Nephron (organoid): ENCODE measurements at regions not wholly inside any gene's neighbourhood (a gene's known extent, or its start where the extent isn't known, plus 50 kb on each side); places are given as distances from the start of the nearest gene placed in this dataset.
"Not testable (repeated sequence)": the region's sequence is repeated elsewhere in the genome, so short reads cannot be mapped to it uniquely, and the experiment has no call there.

Experiments used
- H3K27ac Mint-ChIP-seq, 3 experiments: 2 replicates each; pipeline ENCODE4 v1.8.0; 2020; ENCODE audit warnings: mixed read lengths in 3 of 3, mild to moderate bottlenecking in 2 of 3, moderate library complexity in 1 of 3
- H3K27me3 Mint-ChIP-seq: 2 replicates; pipeline ENCODE4 v1.8.0; 2021; ENCODE audit warnings: low read depth, mild to moderate bottlenecking, moderate library complexity, mixed read lengths
- H3K36me3 Mint-ChIP-seq: 2 replicates; pipeline ENCODE4 v1.8.0; 2020; ENCODE audit warnings: low read depth, mixed read lengths
- H3K4me1 Mint-ChIP-seq: 2 replicates; pipeline ENCODE4 v1.8.0; 2020; ENCODE audit warnings: mixed read lengths
- H3K4me3 Mint-ChIP-seq, 3 experiments: 2 replicates each; pipeline ENCODE4 v1.8.0; 2020; ENCODE audit warnings: mild to moderate bottlenecking in 3 of 3, mixed read lengths in 3 of 3, moderate library complexity in 2 of 3
- H3K9me3 Mint-ChIP-seq: 2 replicates; pipeline ENCODE4 v1.8.0; 2020; ENCODE audit warnings: mixed read lengths
- TF ChIP-seq, protein P1 (sequence below), 3 experiments: fragments of 200-600 bp; sonication (generic); IDR thresholded peaks; one replicate each; pipeline ENCODE4 v1.5.0; 2021; ENCODE audit warnings: antibody characterized with exemption in 3 of 3; ENCODE audit not compliant: unreplicated experiment in 3 of 3

DNA sequence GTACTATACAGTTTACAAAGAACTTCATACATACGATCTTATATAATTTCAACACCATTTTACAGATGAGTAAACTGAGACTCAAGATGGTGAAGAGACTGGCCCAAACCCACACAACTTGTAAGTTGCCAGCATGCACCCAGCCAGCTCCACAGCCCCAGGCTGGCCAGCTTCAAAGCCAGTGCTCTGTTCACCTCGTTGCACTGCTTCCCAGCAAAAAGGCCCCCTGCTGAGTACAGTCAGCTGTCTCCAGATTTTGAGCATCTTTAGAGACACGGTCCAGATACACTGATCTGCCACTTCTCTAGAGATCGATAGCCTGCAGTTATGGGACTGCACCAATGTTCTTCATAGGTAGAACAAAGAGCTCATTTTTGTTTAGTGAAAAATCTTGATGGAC, 257.2 kb upstream of the CHAC2 start:
- Mint-ChIP-seq H3K27me3 (no peaks in the 10 kb centered on the region), H3K9me3 (peaks cover 2% of the 10 kb centered on the region), H3K27ac (no peak overlapping the region), H3K36me3 (no peaks in the 10 kb centered on the region), H3K4me1 (no peaks in the 10 kb centered on the region), H3K4me3 (no peak overlapping the region)
- TF ChIP-seq, protein P1, sequence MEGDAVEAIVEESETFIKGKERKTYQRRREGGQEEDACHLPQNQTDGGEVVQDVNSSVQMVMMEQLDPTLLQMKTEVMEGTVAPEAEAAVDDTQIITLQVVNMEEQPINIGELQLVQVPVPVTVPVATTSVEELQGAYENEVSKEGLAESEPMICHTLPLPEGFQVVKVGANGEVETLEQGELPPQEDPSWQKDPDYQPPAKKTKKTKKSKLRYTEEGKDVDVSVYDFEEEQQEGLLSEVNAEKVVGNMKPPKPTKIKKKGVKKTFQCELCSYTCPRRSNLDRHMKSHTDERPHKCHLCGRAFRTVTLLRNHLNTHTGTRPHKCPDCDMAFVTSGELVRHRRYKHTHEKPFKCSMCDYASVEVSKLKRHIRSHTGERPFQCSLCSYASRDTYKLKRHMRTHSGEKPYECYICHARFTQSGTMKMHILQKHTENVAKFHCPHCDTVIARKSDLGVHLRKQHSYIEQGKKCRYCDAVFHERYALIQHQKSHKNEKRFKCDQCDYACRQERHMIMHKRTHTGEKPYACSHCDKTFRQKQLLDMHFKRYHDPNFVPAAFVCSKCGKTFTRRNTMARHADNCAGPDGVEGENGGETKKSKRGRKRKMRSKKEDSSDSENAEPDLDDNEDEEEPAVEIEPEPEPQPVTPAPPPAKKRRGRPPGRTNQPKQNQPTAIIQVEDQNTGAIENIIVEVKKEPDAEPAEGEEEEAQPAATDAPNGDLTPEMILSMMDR (IDR thresholded peaks at IDR 0.05; ENCODE audit: unreplicated experiment in 3 of 3): no peak

DNA sequence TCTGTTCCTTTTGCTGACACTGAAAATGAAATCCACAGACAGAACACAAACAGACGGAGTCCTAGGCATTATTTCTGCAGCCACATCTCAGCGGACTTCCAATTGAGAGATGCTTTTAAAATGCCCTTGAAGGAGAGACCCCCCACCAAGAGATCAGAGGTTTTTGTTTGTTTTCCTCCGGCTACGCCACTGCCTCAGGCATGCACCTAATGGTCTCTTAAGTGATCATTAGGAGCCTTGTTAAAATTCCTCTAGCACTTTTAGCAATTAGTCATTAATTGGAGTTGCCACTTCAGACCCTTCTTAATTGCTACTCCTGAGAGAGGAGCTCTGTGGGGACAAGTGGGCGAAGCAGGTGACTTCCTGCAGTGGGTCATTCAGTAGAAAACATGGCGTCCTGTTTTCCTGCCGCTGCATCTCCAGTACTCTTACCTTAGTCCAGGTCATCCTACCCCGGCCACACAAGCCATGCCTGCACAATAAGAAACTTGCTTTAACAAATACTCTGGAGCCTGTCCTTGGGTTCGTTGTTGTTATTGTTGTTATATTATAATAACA, 257.7 kb upstream of the CHAC2 start:
- no peaks in the 10 kb centered on the region for H3K36me3 Mint-ChIP-seq
- H3K4me3 Mint-ChIP-seq: no peak overlapping the region
- TF ChIP-seq, protein P1 (IDR thresholded peaks at IDR 0.05; ENCODE audit: unreplicated experiment in 3 of 3): no peak
- no peaks in the 10 kb centered on the region for H3K27me3 Mint-ChIP-seq
- peaks cover 2% of the 10 kb centered on the region for H3K9me3 Mint-ChIP-seq
- no peak overlapping the region for H3K27ac Mint-ChIP-seq
- peaks cover 2% of the 10 kb centered on the region for H3K4me1 Mint-ChIP-seq

DNA sequence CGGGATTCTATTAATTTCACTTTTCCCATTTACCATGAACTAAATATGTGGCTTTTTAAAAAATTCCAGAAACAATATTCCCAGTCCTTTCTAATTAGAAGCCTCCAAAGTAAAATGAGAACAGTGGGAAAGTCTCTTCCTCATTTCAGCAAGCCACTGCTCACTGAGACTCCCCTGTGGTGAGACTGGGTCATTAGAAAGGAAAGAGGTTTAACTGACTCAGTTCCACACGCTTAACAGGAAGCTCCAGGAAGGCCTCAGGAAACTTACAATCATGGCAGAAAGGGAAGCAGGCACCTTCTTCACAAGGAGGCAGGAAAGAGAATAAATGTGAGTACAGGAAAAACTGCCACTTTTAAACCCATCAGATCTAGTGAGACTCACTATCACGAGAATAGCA, 258.9 kb upstream of the CHAC2 start:
- no peaks in the 10 kb centered on the region for H3K36me3 Mint-ChIP-seq
- TF ChIP-seq, protein P1 (IDR thresholded peaks at IDR 0.05; ENCODE audit: unreplicated experiment in 3 of 3): no peak
- H3K9me3 Mint-ChIP-seq: peaks cover 2% of the 10 kb centered on the region
- H3K4me3 Mint-ChIP-seq: no peak overlapping the region
- H3K27ac Mint-ChIP-seq: no peak overlapping the region
- H3K27me3 Mint-ChIP-seq: no peaks in the 10 kb centered on the region
- H3K4me1 Mint-ChIP-seq: peaks cover 7% of the 10 kb centered on the region

DNA sequence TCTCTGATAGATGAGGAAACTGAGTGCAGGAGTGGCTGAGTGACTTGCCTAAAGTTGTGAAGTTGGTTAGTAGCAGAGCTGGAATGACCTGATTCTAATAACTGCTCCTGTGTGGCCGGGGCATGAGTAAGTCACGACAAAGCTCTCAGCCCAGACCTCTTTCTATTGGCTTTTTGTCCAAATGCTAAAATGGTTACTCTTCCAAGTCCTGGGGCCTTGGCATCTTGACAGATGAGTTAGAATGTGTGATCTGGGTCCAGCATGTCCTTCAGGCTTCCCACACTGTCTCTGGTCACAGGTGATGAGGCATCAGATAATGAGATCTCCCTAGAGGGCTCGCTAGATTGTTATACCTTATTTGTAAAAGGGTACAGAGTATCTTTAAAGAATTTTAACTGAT, 260.5 kb upstream of the CHAC2 start:
- not testable (repeated sequence) for H3K4me1 Mint-ChIP-seq, H3K27ac Mint-ChIP-seq, H3K27me3 Mint-ChIP-seq

DNA sequence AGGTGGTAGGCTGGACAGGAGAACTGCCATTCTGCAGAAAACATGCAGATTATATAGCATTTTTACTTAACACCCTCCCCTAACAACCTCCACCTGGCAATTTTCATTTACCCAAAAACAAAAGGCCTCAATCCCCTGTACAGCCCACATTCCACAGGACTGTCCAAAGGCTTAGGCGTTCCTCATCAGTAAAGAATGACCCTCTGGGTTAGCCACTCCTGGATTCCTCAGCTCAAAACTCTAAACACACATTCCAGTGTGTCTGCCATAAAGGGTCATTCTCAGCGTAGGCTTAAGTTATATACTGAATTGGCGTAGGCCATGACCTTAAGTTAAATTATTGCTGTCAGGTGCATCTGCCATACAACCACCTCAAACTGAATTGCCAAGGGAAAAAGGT, 261.8 kb upstream of the CHAC2 start:
- H3K4me1 Mint-ChIP-seq: peaks cover 7% of the 10 kb centered on the region
- no peaks in the 10 kb centered on the region for H3K36me3 Mint-ChIP-seq
- TF ChIP-seq, protein P1 (IDR thresholded peaks at IDR 0.05; ENCODE audit: unreplicated experiment in 3 of 3): no peak
- peaks cover 2% of the 10 kb centered on the region for H3K9me3 Mint-ChIP-seq
- no peak overlapping the region for H3K27ac Mint-ChIP-seq
- H3K27me3 Mint-ChIP-seq: no peaks in the 10 kb centered on the region
- H3K4me3 Mint-ChIP-seq: no peak overlapping the region

More for the DNA sequence above, 260.5 kb upstream of the CHAC2 start:
- not testable (repeated sequence) for H3K9me3 Mint-ChIP-seq, H3K4me3 Mint-ChIP-seq, H3K36me3 Mint-ChIP-seq

DNA sequence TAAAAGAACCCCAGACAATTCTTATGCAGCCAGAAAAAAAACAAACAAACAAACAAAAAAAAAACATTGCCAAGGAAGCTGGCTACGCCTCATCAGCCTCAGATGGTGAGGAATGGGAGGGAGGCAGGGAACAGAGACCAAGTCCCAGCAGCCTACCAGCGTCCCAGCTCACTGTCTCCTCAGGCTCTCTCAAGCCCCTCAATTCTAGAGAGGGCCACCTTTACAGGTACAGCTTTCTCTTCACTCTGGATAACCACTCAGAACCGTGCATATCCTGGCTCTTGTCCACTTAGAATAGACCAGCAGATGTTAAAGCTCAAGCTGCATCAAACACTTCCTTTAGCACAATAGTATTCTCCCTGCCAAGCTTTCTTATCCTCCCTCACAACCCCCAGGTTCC, 263.1 kb upstream of the CHAC2 start:
- Mint-ChIP-seq H3K27me3 (no peaks in the 10 kb centered on the region), H3K4me3 (no peak overlapping the region), H3K4me1 (peaks cover 14% of the 10 kb centered on the region), H3K36me3 (no peaks in the 10 kb centered on the region), H3K9me3 (peaks cover 2% of the 10 kb centered on the region), H3K27ac (no peak overlapping the region)
- TF ChIP-seq, protein P1 (IDR thresholded peaks at IDR 0.05; ENCODE audit: unreplicated experiment in 3 of 3): no peak
